ENCODE measurements at regions not wholly inside any gene's neighbourhood (a gene's known extent, or its start where the extent isn't known, plus 50 kb on each side); places are given as distances from the start of the nearest gene placed in this dataset.

GRCh38 chr15:36325206-36325605 lies 254.2 kb upstream of the CDIN1 start:
- Histone ChIP-seq H3K27ac (ENCODE audit: low read depth, low read length) (no peak overlapping the region), H3K9me2 (ENCODE audit: insufficient read depth) (no peaks in the 10 kb centered on the region), H3K4me1 (ENCODE audit: control insufficient read depth in 1 of 2, insufficient read depth in 2 of 2, low read length in 2 of 2) (no peaks in the 10 kb centered on the region), H3K9me3 (ENCODE audit: control insufficient read depth in 1 of 2, insufficient read depth in 1 of 2, low read depth in 1 of 2, low read length in 2 of 2) (no peaks in the 10 kb centered on the region; a peak in 2 of 4 replicates), H3K4me3 (replicated peaks in 1 of 2; ENCODE audit: low read depth in 1 of 2, low read length in 2 of 2) (no peak overlapping the region), H4K20me1 (ENCODE audit: insufficient read depth) (no peaks in the 10 kb centered on the region), H3K36me3 (ENCODE audit: control insufficient read depth in 1 of 2, insufficient read depth in 2 of 2, low read length in 2 of 2) (no peaks in the 10 kb centered on the region), H3K9ac (ENCODE audit: low read length) (no peak overlapping the region), H2AFZ (ENCODE audit: low read depth, low read length, poor library complexity, severe bottlenecking) (no peak overlapping the region), H3K4me2 (ENCODE audit: low read length) (no peak overlapping the region), H3K79me2 (ENCODE audit: insufficient read depth, low read length) (no peaks in the 10 kb centered on the region), H3K27me3 (ENCODE audit: insufficient read depth, low read length) (no peaks in the 10 kb centered on the region)
- DNase-seq (ENCODE audit: low read depth, low spot score): no peak
- BruUV-seq (replicated peaks): no TSS peak
- intact Hi-C loops (cut with micrococcal nuclease): no loop called here
- ATAC-seq: no peak
- RAD21 ChIA-PET (ENCODE audit: low non-redundant PET in 1 of 2, low total read pairs in 2 of 2, uncharacterized antibody in 2 of 2, unreplicated experiment in 2 of 2): no interaction called here
- POLR2A ChIA-PET: interaction anchor here (0.6 kb wide), 1 partner anchor 366 kb away, joined by 3 read pairs; no protein-coding TSS in a partner anchor
- CTCF ChIA-PET: no interaction called here
- TF ChIP-seq POLR2A (IDR thresholded peaks at IDR 0.05; ENCODE audit: borderline replicate concordance, extremely low read depth, insufficient read depth, insufficient read length) (no peak), ZFX (IDR thresholded peaks at IDR 0.05) (no peak), FOSL1 (IDR thresholded peaks at IDR 0.05; ENCODE audit: low read depth) (no peak), EZH2 (IDR thresholded peaks at IDR 0.05) (no peak)

DNA sequence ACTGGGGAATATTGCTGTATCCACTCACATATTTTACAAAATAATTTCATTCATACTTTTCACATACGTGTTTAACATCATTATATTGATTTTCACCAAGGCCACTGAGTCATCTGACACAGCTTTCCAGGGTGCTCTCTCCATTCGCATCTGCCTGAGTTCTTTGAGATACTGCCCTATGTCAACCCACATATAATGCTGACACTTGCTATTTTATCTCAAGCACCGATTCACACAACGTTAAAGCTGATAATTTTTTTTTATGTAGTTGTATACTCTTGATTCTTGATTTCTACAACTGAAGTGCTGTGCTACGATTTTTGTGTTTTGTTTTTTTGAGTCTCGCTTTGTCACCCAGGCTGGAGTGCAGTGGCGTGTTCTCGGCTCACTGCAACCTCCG lies 249.8 kb upstream of the CDIN1 start:
- Histone ChIP-seq H4K20me1 (ENCODE audit: insufficient read depth) (no peaks in the 10 kb centered on the region), H3K4me2 (ENCODE audit: low read length) (no peak overlapping the region), H3K79me2 (ENCODE audit: insufficient read depth, low read length) (no peaks in the 10 kb centered on the region), H3K9me3 (ENCODE audit: control insufficient read depth in 1 of 2, insufficient read depth in 1 of 2, low read depth in 1 of 2, low read length in 2 of 2) (no peaks in the 10 kb centered on the region; a peak in 2 of 4 replicates), H3K27me3 (ENCODE audit: insufficient read depth, low read length) (no peaks in the 10 kb centered on the region), H3K4me1 (ENCODE audit: control insufficient read depth in 1 of 2, insufficient read depth in 2 of 2, low read length in 2 of 2) (peaks cover 0 to 8% of the 10 kb centered on the region in 2 experiments; a peak in 1 of 4 replicates), H3K9ac (ENCODE audit: low read length) (no peak overlapping the region), H2AFZ (ENCODE audit: low read depth, low read length, poor library complexity, severe bottlenecking) (no peak overlapping the region), H3K27ac (ENCODE audit: low read depth, low read length) (no peak overlapping the region), H3K4me3 (replicated peaks in 1 of 2; ENCODE audit: low read depth in 1 of 2, low read length in 2 of 2) (no peak overlapping the region), H3K36me3 (ENCODE audit: control insufficient read depth in 1 of 2, insufficient read depth in 2 of 2, low read length in 2 of 2) (no peaks in the 10 kb centered on the region), H3K9me2 (ENCODE audit: insufficient read depth) (no peaks in the 10 kb centered on the region)
- ATAC-seq (no peak), DNase-seq (ENCODE audit: low read depth, low spot score) (no peak)
- RAD21 ChIA-PET (ENCODE audit: low non-redundant PET in 1 of 2, low total read pairs in 2 of 2, uncharacterized antibody in 2 of 2, unreplicated experiment in 2 of 2): no interaction called here
- TF ChIP-seq POLR2A (IDR thresholded peaks at IDR 0.05; ENCODE audit: borderline replicate concordance, extremely low read depth, insufficient read depth, insufficient read length) (no peak), ZFX (IDR thresholded peaks at IDR 0.05) (no peak), SIN3A (IDR thresholded peaks at IDR 0.05; ENCODE audit: low read depth) (no peak), CEBPB (IDR thresholded peaks at IDR 0.05; ENCODE audit: low read depth) (no peak), POLR2AphosphoS5 (IDR thresholded peaks at IDR 0.05; ENCODE audit: low read depth, low read length) (no peak)
- TF ChIP-seq, protein P1, sequence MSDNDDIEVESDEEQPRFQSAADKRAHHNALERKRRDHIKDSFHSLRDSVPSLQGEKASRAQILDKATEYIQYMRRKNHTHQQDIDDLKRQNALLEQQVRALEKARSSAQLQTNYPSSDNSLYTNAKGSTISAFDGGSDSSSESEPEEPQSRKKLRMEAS (IDR thresholded peaks at IDR 0.05): no peak
- CTCF ChIA-PET: no interaction called here
- POLR2A ChIA-PET: no interaction called here
- intact Hi-C loops (cut with micrococcal nuclease): no loop called here
- no TSS peak for BruUV-seq (replicated peaks)

Data from HCT116 (cell line).